Retinal pigment epithelial cell (primary cell): ENCODE measurements at regions not wholly inside any gene's neighbourhood (a gene's known extent, or its start where the extent isn't known, plus 50 kb on each side); places are given as distances from the start of the nearest gene placed in this dataset.

Experiments used
- DNase-seq: peaks from one replicate; pipeline ENCODE4 v3.0.0-alpha.2; 2010; ENCODE audit warnings: low read depth
- H3K4me3 ChIP-seq: 2 replicates; pipeline ENCODE4 v1.5.1; 2011; ENCODE audit warnings: mild to moderate bottlenecking, low read length, control low read depth, moderate library complexity
- TF ChIP-seq, protein P1 (sequence below): conservative IDR thresholded peaks from 2 replicates; pipeline ENCODE4 v1.5.1; 2011; ENCODE audit warnings: low read depth, low read length, control low read depth, inconsistent platforms

- DNase-seq, result no peak
- H3K4me3 ChIP-seq, result no peak overlapping the region
- TF ChIP-seq, protein P1, sequence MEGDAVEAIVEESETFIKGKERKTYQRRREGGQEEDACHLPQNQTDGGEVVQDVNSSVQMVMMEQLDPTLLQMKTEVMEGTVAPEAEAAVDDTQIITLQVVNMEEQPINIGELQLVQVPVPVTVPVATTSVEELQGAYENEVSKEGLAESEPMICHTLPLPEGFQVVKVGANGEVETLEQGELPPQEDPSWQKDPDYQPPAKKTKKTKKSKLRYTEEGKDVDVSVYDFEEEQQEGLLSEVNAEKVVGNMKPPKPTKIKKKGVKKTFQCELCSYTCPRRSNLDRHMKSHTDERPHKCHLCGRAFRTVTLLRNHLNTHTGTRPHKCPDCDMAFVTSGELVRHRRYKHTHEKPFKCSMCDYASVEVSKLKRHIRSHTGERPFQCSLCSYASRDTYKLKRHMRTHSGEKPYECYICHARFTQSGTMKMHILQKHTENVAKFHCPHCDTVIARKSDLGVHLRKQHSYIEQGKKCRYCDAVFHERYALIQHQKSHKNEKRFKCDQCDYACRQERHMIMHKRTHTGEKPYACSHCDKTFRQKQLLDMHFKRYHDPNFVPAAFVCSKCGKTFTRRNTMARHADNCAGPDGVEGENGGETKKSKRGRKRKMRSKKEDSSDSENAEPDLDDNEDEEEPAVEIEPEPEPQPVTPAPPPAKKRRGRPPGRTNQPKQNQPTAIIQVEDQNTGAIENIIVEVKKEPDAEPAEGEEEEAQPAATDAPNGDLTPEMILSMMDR, result no peak
Measured at GRCh38 chr1:104746994-104747393, 997.3 kb downstream of the AMY1C start.

DNA sequence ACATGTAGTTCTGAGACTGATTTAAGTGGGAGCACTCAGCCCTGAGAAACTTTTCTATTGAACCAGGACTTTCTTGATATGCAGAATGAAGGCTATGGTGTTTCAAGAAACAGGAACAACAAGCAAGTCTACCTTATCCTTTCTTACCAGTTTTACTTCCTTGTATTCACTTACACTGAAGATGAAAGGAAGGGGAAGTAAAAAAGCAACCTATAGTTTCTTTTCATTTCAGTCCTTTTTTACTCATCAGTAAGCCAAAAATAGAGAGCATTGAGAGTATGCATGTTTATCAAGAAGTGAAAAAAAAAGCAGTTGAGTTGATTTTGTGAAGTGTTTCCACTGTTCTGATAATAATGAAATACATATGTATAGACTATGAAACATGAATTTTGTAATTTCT, 1010.3 kb downstream of the AMY1C start:
- no peak for DNase-seq
- TF ChIP-seq, protein P1, result no peak
- H3K4me3 ChIP-seq, result no peak overlapping the region

DNA sequence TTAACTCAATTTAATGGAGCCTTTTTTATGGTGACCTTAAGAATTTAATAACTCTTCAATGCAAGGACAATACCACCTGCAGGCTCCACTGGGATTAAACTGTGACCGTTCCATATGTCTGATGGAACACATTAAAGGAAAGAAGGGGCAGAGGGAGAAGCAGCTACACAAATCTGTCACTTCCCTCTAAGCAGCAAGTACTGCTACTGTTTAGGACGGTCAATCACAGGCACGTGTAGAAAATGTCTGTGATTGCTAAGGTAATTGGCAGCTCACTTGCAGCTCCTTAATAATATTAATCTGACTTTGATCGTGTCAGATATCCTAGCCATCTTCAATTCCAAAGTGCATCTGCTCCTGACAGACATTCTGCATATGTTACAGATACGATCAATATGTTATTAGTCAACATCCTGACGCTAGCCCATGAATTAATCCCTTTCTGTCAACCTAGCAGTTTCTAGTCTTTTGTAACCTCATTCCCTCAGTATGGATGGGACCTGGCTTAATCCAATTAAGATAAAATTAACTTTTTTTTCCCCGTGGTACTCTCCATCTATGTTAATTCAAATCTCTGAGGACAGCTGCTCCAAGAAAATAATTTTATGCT, 1012.4 kb downstream of the AMY1C start:
- TF ChIP-seq, protein P1, result no peak
- H3K4me3 ChIP-seq, result no peak overlapping the region
- no peak for DNase-seq

DNA sequence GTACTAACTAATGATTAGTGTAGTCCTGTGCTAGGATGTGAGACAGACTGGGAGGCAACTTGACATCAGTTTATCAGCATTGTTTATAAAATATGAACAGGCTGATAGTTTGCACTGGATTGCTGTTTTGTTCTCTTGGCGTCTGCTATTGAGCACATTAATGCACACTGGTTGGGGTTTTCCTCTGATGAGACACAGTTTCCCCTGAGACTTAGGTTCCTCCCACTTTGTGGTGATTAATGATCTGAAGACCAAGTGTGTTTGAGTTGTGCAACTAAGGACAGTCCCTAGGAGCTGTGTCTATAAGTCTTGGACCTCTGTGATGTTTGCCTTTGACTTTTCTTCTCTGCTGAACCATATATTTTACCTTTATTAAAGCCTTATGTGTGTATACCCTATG, 1015.4 kb downstream of the AMY1C start:
- no peak overlapping the region for H3K4me3 ChIP-seq
- TF ChIP-seq, protein P1, result no peak
- DNase-seq, result no peak

GRCh38 chr1:104768466-104768865, 1018.8 kb downstream of the AMY1C start:
- DNase-seq, result no peak
- no peak overlapping the region for H3K4me3 ChIP-seq
- TF ChIP-seq, protein P1, result no peak

DNA sequence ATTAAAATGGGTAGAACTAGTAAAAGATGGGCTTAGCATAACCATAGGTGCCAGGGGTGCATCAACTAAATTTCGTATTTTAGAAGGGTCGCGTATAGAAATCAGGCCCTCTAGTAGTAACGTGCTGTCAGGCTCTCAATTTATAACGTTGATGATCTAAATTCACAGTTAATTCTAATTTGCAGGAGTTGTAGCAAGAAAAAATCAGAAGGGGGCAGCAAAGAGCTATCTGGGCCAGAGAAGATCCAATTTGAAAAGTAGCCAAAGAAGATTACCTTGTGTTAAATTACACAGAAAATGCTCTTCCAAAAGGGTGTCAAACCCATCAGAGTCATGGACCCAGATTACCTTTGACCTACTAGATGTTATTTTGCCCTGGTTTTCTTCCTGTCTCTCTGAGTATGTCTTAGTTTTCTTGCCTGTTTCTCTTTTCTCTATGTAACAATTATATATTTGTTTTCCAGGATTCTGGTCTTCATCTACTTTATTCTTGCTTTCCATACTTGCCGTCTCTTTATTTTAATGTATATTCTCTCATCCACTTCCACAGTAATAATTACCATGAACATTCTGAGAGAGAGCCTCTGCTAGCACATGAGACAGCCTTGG, 1030.9 kb downstream of the AMY1C start:
- DNase-seq, result no peak
- no peak overlapping the region for H3K4me3 ChIP-seq
- TF ChIP-seq, protein P1, result peak; percentile 79

GRCh38 chr1:104785575-104786187, 1036.0 kb downstream of the AMY1C start:
- TF ChIP-seq, protein P1, result no peak

More at GRCh38 chr1:104785575-104786187, 1036.0 kb downstream of the AMY1C start:
- no peak overlapping the region for H3K4me3 ChIP-seq
- no peak for DNase-seq
